Heart right ventricle (tissue), 16 donors: ENCODE measurements at regions not wholly inside any gene's neighbourhood (a gene's known extent, or its start where the extent isn't known, plus 50 kb on each side); places are given as distances from the start of the nearest gene placed in this dataset.

ENCODE experiments used
- ATAC-seq, 8 donors: fragments of 200-7000 bp; cut with Tn5 transposase; one replicate each; pipeline ENCODE4 v1.9.1; 2020; ENCODE audit warnings: mild to moderate bottlenecking in 8 of 8, moderate library complexity in 8 of 8, moderate number of reproducible peaks in 1 of 8
- DNase-seq, 2 donors: peaks; one replicate each; pipeline ENCODE4 v3.0.0-alpha.2; 2020
- H3K27ac ChIP-seq, 10 donors: fragments of 200-600 bp; sonication (generic) in 2 of 10; one replicate each; pipeline versions ENCODE4 v1.5.0 to v1.8.0; 2020 to 2022; ENCODE audit warnings: mild to moderate bottlenecking in 3 of 10
- H3K27me3 ChIP-seq, 7 donors: fragments of 200-600 bp; one replicate each; pipeline ENCODE4 v1.8.0; 2021 to 2022; ENCODE audit warnings: mild to moderate bottlenecking in 2 of 7
- H3K36me3 ChIP-seq, 9 donors: fragments of 200-600 bp; sonication (generic) in 1 of 9; one replicate each; pipeline versions ENCODE4 v1.5.0 to v1.8.0; 2020 to 2022; ENCODE audit warnings: mild to moderate bottlenecking in 2 of 9
- H3K4me1 ChIP-seq, 9 donors: fragments of 200-600 bp; sonication (generic) in 1 of 9; one replicate each; pipeline versions ENCODE4 v1.5.0 to v1.8.0; 2020 to 2022; ENCODE audit warnings: mild to moderate bottlenecking in 4 of 9
- H3K4me3 ChIP-seq, 10 donors: fragments of 200-600 bp; sonication (generic) in 2 of 10; one replicate each; pipeline versions ENCODE4 v1.5.0 to v1.8.0; 2020 to 2022; ENCODE audit warnings: mild to moderate bottlenecking in 7 of 10, moderate library complexity in 2 of 10
- H3K9me3 ChIP-seq, 11 donors: fragments of 200-600 bp in 10 of 11; sonication (generic) in 2 of 11; one replicate each; pipeline versions ENCODE4 v1.5.0 to v1.8.0; 2013 to 2022; ENCODE audit warnings: mild to moderate bottlenecking in 2 of 11, control low read depth in 1 of 11, moderate library complexity in 1 of 11
- CTCF ChIP-seq, 9 donors: fragments of 200-600 bp; sonication (generic) in 2 of 9; IDR thresholded peaks; one replicate each; pipeline versions ENCODE4 v1.5.0 to v1.8.0; 2021 to 2022; ENCODE audit warnings: antibody characterized with exemption in 9 of 9, mild to moderate bottlenecking in 5 of 9, moderate library complexity in 1 of 9
- WGBS, 2 donors: extraction: QIAGEN DNeasy Blood & Tissue Kit; methylation state at CpG; one replicate each; pipeline ENCODE4 v1.1.7; 2013; ENCODE audit warnings: inconsistent platforms in 1 of 2; 5-methylcytosine and 5-hydroxymethylcytosine counted together
- intact Hi-C, 10 donors: fragments of 100-400 bp; cut with DNase I; formaldehyde crosslinking; loops; one replicate each; pipeline versions ENCODE4 v1.11.1 to v1.14.2; 2022
- donor health status: Arrhythmogenic right ventricular cardiomyopathy.
- donor health status: ischemic (EF 13 %, LVEDD 7.1; RV severe dilation, severe dysfunction).
- donor health status: healthy with polysubstance abuse.
- donor health status: DM: no; HTN: yes; CAD: no.
- donor health status: DM: no; HTN: no; CAD: no.
- donor health status: ischemic (EF 25% LVEDD 6.9; RV normal size, moderate dysfunction).
- donor health status: ischemic (EF 25% LVEDD 5.7; RV mildly dilated, moderate dysfunction).
- donor health status: healthy.
- donor health status: DM: yes; HTN: yes; CAD: no.
- donor health status: Ischemic cardiomyopathy.
- donor health status: ischemic (EF 35%, LVEDD 5.7; RV mildly dilated, moderate dysfunction).
- donor health status: nonischemic (EF 11% LVEDD 7.7; RV severe dilation, severe dysfunction).
- donor health status: DM: yes; HTN: yes; CAD: no.
- donor health status: PGD.
- donor health status: ischemic (EF 29% LVEDD 5.4; RV normal size, mild dysfunction).
- donor health status: nonischemic (EF 23%, LVEDD 6.1; RV moderate dilation, normal function).

GRCh38 chr5:142427529-142427928 is 102.7 kb upstream of the SPRY4 start:
- Histone ChIP-seq H3K4me3 (no peak overlapping the region), H3K27me3 (peaks cover 0 to 3% (median 0%) of the 10 kb centered on the region in 7 donors), H3K9me3 (no peaks in the 10 kb centered on the region), H3K27ac (peak overlapping the region in 7 of 10 donors; percentile 36 to 76 (median 64)), H3K4me1 (peaks cover 5 to 62% (median 33%) of the 10 kb centered on the region in 9 donors), H3K36me3 (no peaks in the 10 kb centered on the region)
- no peak for ATAC-seq
- WGBS, 2 donors, result 89 to 97% methylated on average over 6 of the region's 6 CpGs
- intact Hi-C loops, result loop anchor here in 6 of 10 donors (5.0 to 10.0 kb wide), 4 partner anchors 65 to 117 kb away; no protein-coding TSS in a partner anchor
- no peak for TF ChIP-seq CTCF (IDR thresholded peaks at IDR 0.05)
- DNase-seq, result no peak

- no peak for TF ChIP-seq CTCF (IDR thresholded peaks at IDR 0.05)
- DNase-seq (no peak), ATAC-seq (peak in 4 of 8 donors; percentile 20 to 28 (median 24))
- intact Hi-C loops, result loop anchor here in 6 of 10 donors (5.0 to 10.0 kb wide), 4 partner anchors 65 to 118 kb away; no protein-coding TSS in a partner anchor
- Histone ChIP-seq H3K4me1 (peaks cover 5 to 57% (median 30%) of the 10 kb centered on the region in 9 donors), H3K27ac (peak overlapping the region in 9 of 10 donors; percentile 35 to 76 (median 64)), H3K36me3 (no peaks in the 10 kb centered on the region), H3K9me3 (no peaks in the 10 kb centered on the region), H3K4me3 (no peak overlapping the region), H3K27me3 (no peaks in the 10 kb centered on the region)
- WGBS, 2 donors, result 54 to 60% methylated on average over 7 of the region's 7 CpGs
These were observed 102.2 kb upstream of the SPRY4 start for GRCh38 chr5:142427015-142427364.

- Histone ChIP-seq H3K27me3 (no peaks in the 10 kb centered on the region), H3K27ac (peak overlapping the region in 9 of 10 donors; percentile 35 to 76 (median 64)), H3K36me3 (no peaks in the 10 kb centered on the region), H3K4me3 (peak overlapping the region in 1 of 10 donors; percentile 18), H3K4me1 (peaks cover 5 to 55% (median 33%) of the 10 kb centered on the region in 9 donors), H3K9me3 (no peaks in the 10 kb centered on the region)
- intact Hi-C loops, result loop anchor here in 6 of 10 donors (5.0 to 10.0 kb wide), 4 partner anchors 64 to 118 kb away; no protein-coding TSS in a partner anchor
- 38 to 50% methylated on average over 17 of the region's 17 CpGs for WGBS, 2 donors
- TF ChIP-seq CTCF (IDR thresholded peaks at IDR 0.05), result no peak
- DNase-seq (peak; percentile 60 to 85), ATAC-seq (peak; percentile 67 to 84 (median 78))
These were observed 101.6 kb upstream of the SPRY4 start for GRCh38 chr5:142426129-142427014.

- peaks cover 5 to 64% (median 41%) of the 10 kb centered on the region in 9 donors for H3K4me1 ChIP-seq
- DNase-seq (no peak), ATAC-seq (peak in 1 of 8 donors; percentile 44)
- TF ChIP-seq CTCF (IDR thresholded peaks at IDR 0.05), result no peak
- H3K9me3 ChIP-seq, result no peaks in the 10 kb centered on the region
- 60 to 64% methylated on average over 7 of the region's 7 CpGs for WGBS, 2 donors
- no peaks in the 10 kb centered on the region for H3K27me3 ChIP-seq
- intact Hi-C loops, result loop anchor here in 6 of 10 donors (5.0 to 10.0 kb wide), 4 partner anchors 63 to 119 kb away; no protein-coding TSS in a partner anchor
- H3K4me3 ChIP-seq, result no peak overlapping the region
- peak overlapping the region in 8 of 10 donors; percentile 36 to 76 (median 67) for H3K27ac ChIP-seq
- no peaks in the 10 kb centered on the region for H3K36me3 ChIP-seq
These were observed 100.7 kb upstream of the SPRY4 start for GRCh38 chr5:142425286-142426065.
